ENCODE measurements at regions not wholly inside any gene's neighbourhood (a gene's known extent, or its start where the extent isn't known, plus 50 kb on each side); places are given as distances from the start of the nearest gene placed in this dataset.
A peak's percentile ranks its signal among the peaks of the same experiment; 100 is the strongest.

DNA sequence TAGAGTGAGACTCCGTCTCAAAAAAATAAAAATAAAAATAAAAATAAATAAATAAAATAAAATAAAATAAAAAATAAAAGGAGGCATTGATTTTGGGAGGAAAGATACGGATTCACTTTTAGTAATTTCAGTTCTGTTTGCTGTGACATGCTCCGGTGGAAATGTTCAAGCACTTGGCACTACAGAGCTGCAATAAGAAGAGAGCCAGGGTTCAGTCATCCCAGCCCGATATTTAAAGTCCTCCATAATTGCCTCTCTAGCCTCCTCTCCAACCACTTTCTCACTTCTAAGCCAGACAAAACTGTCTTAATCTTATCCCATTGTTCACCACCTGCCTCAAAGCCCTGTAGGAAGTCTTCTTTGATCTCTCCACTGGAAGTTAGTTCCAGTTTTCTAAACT lies 55.0 kb upstream of the MACF1 start:
- Histone ChIP-seq H2AFZ (ENCODE audit: insufficient read depth, low read depth, low read length, poor library complexity, severe bottlenecking) (no peak overlapping the region), H3K4me3 (replicated peaks in 1 of 3; ENCODE audit: low read depth in 2 of 3, low read length in 3 of 3) (no peak overlapping the region), H3K79me2 (ENCODE audit: insufficient read depth, low read length) (no peaks in the 10 kb centered on the region), H3K36me3 (replicated peaks in 1 of 2; ENCODE audit: control insufficient read depth in 1 of 2, insufficient read depth in 2 of 2, low read length in 2 of 2) (no peaks in the 10 kb centered on the region), H3K4me2 (replicated peaks; ENCODE audit: extremely low read depth, low read length, poor library complexity, severe bottlenecking) (no peak overlapping the region), H3K27ac (ENCODE audit: low read depth in 1 of 2, low read length in 2 of 2) (no peak overlapping the region), H3K4me1 (ENCODE audit: control insufficient read depth in 1 of 2, insufficient read depth in 2 of 2, low read length in 2 of 2) (no peaks in the 10 kb centered on the region), H3K27me3 (ENCODE audit: control insufficient read depth in 2 of 2, insufficient read depth in 2 of 2, low read length in 2 of 2) (no peaks in the 10 kb centered on the region), H4K20me1 (ENCODE audit: insufficient read depth, low read length) (peaks cover 18% of the 10 kb centered on the region), H3K9ac (ENCODE audit: insufficient read depth, low read length, poor library complexity, severe bottlenecking) (no peak overlapping the region), H3K9me3 (replicated peaks in 1 of 2; ENCODE audit: control insufficient read depth in 1 of 2, insufficient read depth in 1 of 2, low read length in 2 of 2) (peaks cover 0 to 6% of the 10 kb centered on the region in 2 donors)
- Mint-ChIP-seq H3K9me3 (peaks cover 3 to 9% (median 7%) of the 10 kb centered on the region in 7 donors), H3K36me3 (peaks cover 0 to 4% of the 10 kb centered on the region in 2 donors), H3K27ac (peak overlapping the region in 1 of 7 donors; percentile 7), H3K4me3 (no peak overlapping the region), H3K27me3 (ENCODE audit: low read depth in 3 of 3) (peaks cover 0 to 2% (median 0%) of the 10 kb centered on the region in 3 donors), H3K4me1 (no peaks in the 10 kb centered on the region)
- intact Hi-C loops (cut with micrococcal nuclease) = no loop called here
- WGBS (ENCODE audit: insufficient coverage) = 82% methylated on average over 2 of the region's 4 CpGs
- DNase-seq = no peak
- TF ChIP-seq, protein P1, sequence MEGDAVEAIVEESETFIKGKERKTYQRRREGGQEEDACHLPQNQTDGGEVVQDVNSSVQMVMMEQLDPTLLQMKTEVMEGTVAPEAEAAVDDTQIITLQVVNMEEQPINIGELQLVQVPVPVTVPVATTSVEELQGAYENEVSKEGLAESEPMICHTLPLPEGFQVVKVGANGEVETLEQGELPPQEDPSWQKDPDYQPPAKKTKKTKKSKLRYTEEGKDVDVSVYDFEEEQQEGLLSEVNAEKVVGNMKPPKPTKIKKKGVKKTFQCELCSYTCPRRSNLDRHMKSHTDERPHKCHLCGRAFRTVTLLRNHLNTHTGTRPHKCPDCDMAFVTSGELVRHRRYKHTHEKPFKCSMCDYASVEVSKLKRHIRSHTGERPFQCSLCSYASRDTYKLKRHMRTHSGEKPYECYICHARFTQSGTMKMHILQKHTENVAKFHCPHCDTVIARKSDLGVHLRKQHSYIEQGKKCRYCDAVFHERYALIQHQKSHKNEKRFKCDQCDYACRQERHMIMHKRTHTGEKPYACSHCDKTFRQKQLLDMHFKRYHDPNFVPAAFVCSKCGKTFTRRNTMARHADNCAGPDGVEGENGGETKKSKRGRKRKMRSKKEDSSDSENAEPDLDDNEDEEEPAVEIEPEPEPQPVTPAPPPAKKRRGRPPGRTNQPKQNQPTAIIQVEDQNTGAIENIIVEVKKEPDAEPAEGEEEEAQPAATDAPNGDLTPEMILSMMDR (IDR thresholded peaks at IDR 0.05) = no peak

DNA sequence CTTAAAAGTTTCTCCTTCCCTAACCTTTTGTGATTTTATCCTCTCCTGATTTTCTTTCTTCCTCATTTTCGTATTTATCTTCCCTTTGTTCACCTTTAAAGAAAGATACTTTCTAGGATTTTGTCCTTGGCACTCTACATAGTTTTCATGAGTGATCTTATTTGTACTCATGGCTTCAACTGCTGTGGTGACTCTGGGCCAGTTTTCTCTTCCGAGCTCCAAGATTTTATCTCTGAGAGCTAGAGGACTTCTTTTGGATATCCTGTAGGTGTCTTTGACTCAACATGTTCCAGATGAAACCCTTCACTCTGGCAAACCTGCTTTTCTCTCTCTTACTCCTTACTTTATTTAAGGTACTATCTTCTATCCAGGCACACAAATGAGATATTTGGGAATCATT lies 53.7 kb upstream of the MACF1 start:
- WGBS (ENCODE audit: insufficient coverage) = no CpG with 5 or more reads among the region's 2 CpGs
- peaks cover 0 to 4% of the 10 kb centered on the region in 2 donors for H3K36me3 Mint-ChIP-seq
- H3K4me1 Mint-ChIP-seq = peaks cover 6% of the 10 kb centered on the region
- no peak for DNase-seq
- H3K4me3 ChIP-seq (replicated peaks in 1 of 3; ENCODE audit: low read depth in 2 of 3, low read length in 3 of 3) = no peak overlapping the region
- H3K36me3 ChIP-seq (replicated peaks in 1 of 2; ENCODE audit: control insufficient read depth in 1 of 2, insufficient read depth in 2 of 2, low read length in 2 of 2) = no peaks in the 10 kb centered on the region
- H3K27me3 Mint-ChIP-seq (ENCODE audit: low read depth in 3 of 3) = peaks cover 0 to 2% (median 0%) of the 10 kb centered on the region in 3 donors
- H4K20me1 ChIP-seq (ENCODE audit: insufficient read depth, low read length) = peaks cover 18% of the 10 kb centered on the region
- no peak overlapping the region for H3K27ac Mint-ChIP-seq
- H3K27ac ChIP-seq (ENCODE audit: low read depth in 1 of 2, low read length in 2 of 2) = no peak overlapping the region
- intact Hi-C loops (cut with micrococcal nuclease) = no loop called here
- peaks cover 3 to 9% (median 7%) of the 10 kb centered on the region in 7 donors for H3K9me3 Mint-ChIP-seq
- TF ChIP-seq, protein P1 (IDR thresholded peaks at IDR 0.05) = no peak
- H3K27me3 ChIP-seq (ENCODE audit: control insufficient read depth in 2 of 2, insufficient read depth in 2 of 2, low read length in 2 of 2) = no peaks in the 10 kb centered on the region
- H2AFZ ChIP-seq (ENCODE audit: insufficient read depth, low read depth, low read length, poor library complexity, severe bottlenecking) = no peak overlapping the region
- H3K9ac ChIP-seq (ENCODE audit: insufficient read depth, low read length, poor library complexity, severe bottlenecking) = no peak overlapping the region
- H3K9me3 ChIP-seq (replicated peaks in 1 of 2; ENCODE audit: control insufficient read depth in 1 of 2, insufficient read depth in 1 of 2, low read length in 2 of 2) = peaks cover 0 to 6% of the 10 kb centered on the region in 2 donors
- no peak overlapping the region for H3K4me2 ChIP-seq (replicated peaks; ENCODE audit: extremely low read depth, low read length, poor library complexity, severe bottlenecking)
- no peak overlapping the region for H3K4me3 Mint-ChIP-seq
- no peaks in the 10 kb centered on the region for H3K4me1 ChIP-seq (ENCODE audit: control insufficient read depth in 1 of 2, insufficient read depth in 2 of 2, low read length in 2 of 2)
- H3K79me2 ChIP-seq (ENCODE audit: insufficient read depth, low read length) = no peaks in the 10 kb centered on the region

Data from CD14-positive monocyte (primary cell).